Stimulated activated CD8-positive, alpha-beta memory T cell treated with anti-CD3 and anti-CD28 coated beads, Interleukin-15, amount 100 ng/mL, for 24 hours (primary cell): ENCODE measurements at regions not wholly inside any gene's neighbourhood (a gene's known extent, or its start where the extent isn't known, plus 50 kb on each side); places are given as distances from the start of the nearest gene placed in this dataset.

ENCODE experiments used
- DNase-seq: peaks from one replicate; pipeline ENCODE4 v3.0.0-alpha.2; 2020; ENCODE audit warnings: low read depth

GRCh38 chr7:69162326-69162725 is 435.9 kb upstream of the AUTS2 start:
- DNase-seq = no peak

- no peak for DNase-seq
These were observed 435.2 kb upstream of the AUTS2 start for GRCh38 chr7:69162931-69163670.

GRCh38 chr7:69166979-69167516 is 431.2 kb upstream of the AUTS2 start:
- no peak for DNase-seq

- DNase-seq = no peak
These were observed 428.9 kb upstream of the AUTS2 start for GRCh38 chr7:69169386-69169785.

GRCh38 chr7:69172357-69173077 is 425.8 kb upstream of the AUTS2 start:
- no peak for DNase-seq

GRCh38 chr7:69173341-69173740 is 424.9 kb upstream of the AUTS2 start:
- no peak for DNase-seq

GRCh38 chr7:69173846-69174245 is 424.4 kb upstream of the AUTS2 start:
- DNase-seq = no peak

- DNase-seq = no peak
These were observed 421.4 kb upstream of the AUTS2 start for GRCh38 chr7:69176841-69177240.

GRCh38 chr7:69177461-69177861 is 420.8 kb upstream of the AUTS2 start:
- DNase-seq = no peak

- DNase-seq = no peak
These were observed 420.3 kb upstream of the AUTS2 start for GRCh38 chr7:69177941-69178494.

- no peak for DNase-seq
These were observed 417.6 kb upstream of the AUTS2 start for GRCh38 chr7:69180662-69181061.

- DNase-seq = no peak
These were observed 415.4 kb upstream of the AUTS2 start for GRCh38 chr7:69182596-69183467.

- DNase-seq = no peak
These were observed 413.9 kb upstream of the AUTS2 start for GRCh38 chr7:69184339-69184738.

- DNase-seq = no peak
These were observed 413.1 kb upstream of the AUTS2 start for GRCh38 chr7:69185170-69185569.

- no peak for DNase-seq
These were observed 411.3 kb upstream of the AUTS2 start for GRCh38 chr7:69186974-69187373.

- no peak for DNase-seq
These were observed 410.4 kb upstream of the AUTS2 start for GRCh38 chr7:69187824-69188333.

GRCh38 chr7:69189406-69189805 is 408.9 kb upstream of the AUTS2 start:
- DNase-seq = no peak

- DNase-seq = no peak
These were observed 408.2 kb upstream of the AUTS2 start for GRCh38 chr7:69190025-69190424.

- DNase-seq = no peak
These were observed 407.5 kb upstream of the AUTS2 start for GRCh38 chr7:69190763-69191162.

GRCh38 chr7:69192134-69192533 is 406.1 kb upstream of the AUTS2 start:
- no peak for DNase-seq

- no peak for DNase-seq
These were observed 405.2 kb upstream of the AUTS2 start for GRCh38 chr7:69193061-69193460.

GRCh38 chr7:69196593-69196992 is 401.7 kb upstream of the AUTS2 start:
- DNase-seq = no peak
